ENCODE measurements at regions not wholly inside any gene's neighbourhood (a gene's known extent, or its start where the extent isn't known, plus 50 kb on each side); places are given as distances from the start of the nearest gene placed in this dataset.

GRCh38 chr1:56340977-56341376 lies 238.4 kb downstream of the PLPP3 start:
- no peak for DNase-seq (ENCODE audit: low spot score in 2 of 2)
- intact Hi-C loops (cut with DNase I; ENCODE audit: low total_unique reads) = no loop called here
- H3K4me3 ChIP-seq (ENCODE audit: low read depth, poor library complexity, severe bottlenecking) = no peak overlapping the region
- TF ChIP-seq, protein P1, sequence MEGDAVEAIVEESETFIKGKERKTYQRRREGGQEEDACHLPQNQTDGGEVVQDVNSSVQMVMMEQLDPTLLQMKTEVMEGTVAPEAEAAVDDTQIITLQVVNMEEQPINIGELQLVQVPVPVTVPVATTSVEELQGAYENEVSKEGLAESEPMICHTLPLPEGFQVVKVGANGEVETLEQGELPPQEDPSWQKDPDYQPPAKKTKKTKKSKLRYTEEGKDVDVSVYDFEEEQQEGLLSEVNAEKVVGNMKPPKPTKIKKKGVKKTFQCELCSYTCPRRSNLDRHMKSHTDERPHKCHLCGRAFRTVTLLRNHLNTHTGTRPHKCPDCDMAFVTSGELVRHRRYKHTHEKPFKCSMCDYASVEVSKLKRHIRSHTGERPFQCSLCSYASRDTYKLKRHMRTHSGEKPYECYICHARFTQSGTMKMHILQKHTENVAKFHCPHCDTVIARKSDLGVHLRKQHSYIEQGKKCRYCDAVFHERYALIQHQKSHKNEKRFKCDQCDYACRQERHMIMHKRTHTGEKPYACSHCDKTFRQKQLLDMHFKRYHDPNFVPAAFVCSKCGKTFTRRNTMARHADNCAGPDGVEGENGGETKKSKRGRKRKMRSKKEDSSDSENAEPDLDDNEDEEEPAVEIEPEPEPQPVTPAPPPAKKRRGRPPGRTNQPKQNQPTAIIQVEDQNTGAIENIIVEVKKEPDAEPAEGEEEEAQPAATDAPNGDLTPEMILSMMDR (IDR thresholded peaks at IDR 0.05) = no peak
- no peak for TF ChIP-seq POLR2A (IDR thresholded peaks at IDR 0.05)

GRCh38 chr1:56339786-56340465 lies 239.4 kb downstream of the PLPP3 start:
- H3K4me3 ChIP-seq (ENCODE audit: low read depth, poor library complexity, severe bottlenecking) = no peak overlapping the region
- no peak for TF ChIP-seq POLR2A (IDR thresholded peaks at IDR 0.05)
- TF ChIP-seq, protein P1 (IDR thresholded peaks at IDR 0.05) = no peak
- 91 to 93% methylated on average over 6 of the region's 6 CpGs for WGBS, 2 donors
- no peak for DNase-seq (ENCODE audit: low spot score in 2 of 2)
- intact Hi-C loops (cut with DNase I; ENCODE audit: low total_unique reads) = no loop called here

DNA sequence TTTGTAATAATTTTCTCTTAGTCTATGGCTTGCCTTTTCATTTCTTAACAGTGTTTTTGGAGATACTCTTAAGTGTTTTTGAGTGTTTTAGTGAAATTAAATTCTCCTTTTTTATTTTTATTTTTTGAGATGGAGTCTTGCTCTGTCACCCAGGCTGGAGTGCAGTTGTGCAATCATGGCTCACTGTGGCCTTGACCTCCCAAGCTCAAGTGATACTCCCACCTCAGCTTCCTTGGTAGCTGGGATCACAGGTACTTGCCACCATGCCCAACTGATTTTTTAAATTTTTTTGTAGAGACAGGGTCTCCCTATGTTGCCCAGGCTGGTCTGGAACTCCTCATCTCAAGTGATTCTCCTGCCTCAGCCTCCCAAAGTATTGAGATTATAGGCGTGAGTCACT lies 240.3 kb downstream of the PLPP3 start:
- no peak for TF ChIP-seq POLR2A (IDR thresholded peaks at IDR 0.05)
- TF ChIP-seq, protein P1 (IDR thresholded peaks at IDR 0.05) = no peak
- no peak overlapping the region for H3K4me3 ChIP-seq (ENCODE audit: low read depth, poor library complexity, severe bottlenecking)
- WGBS, 2 donors = 84 to 85% methylated on average over 1 of the region's 1 CpG
- intact Hi-C loops (cut with DNase I; ENCODE audit: low total_unique reads) = no loop called here
- no peak for DNase-seq (ENCODE audit: low spot score in 2 of 2)

DNA sequence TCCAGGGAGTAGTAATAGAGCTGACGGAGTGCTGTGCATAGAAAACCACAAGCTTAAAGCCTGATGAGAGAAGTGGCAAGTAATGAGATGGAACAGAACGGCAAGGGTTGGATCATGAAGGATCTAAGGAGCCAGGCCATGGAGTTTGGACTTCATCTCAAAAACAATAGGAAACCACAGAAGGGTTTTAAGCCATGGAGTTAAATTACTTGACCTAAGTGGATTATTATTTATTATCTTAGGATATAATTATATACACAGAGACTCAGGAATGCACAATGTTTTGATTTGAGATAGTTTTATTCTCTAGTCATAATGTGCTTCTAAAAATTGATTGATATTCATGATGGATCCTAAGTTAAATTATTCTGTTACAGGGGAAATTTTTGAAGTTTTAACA lies 242.4 kb downstream of the PLPP3 start:
- 93 to 96% methylated on average over 2 of the region's 2 CpGs for WGBS, 2 donors
- H3K4me3 ChIP-seq (ENCODE audit: low read depth, poor library complexity, severe bottlenecking) = no peak overlapping the region
- no peak for TF ChIP-seq POLR2A (IDR thresholded peaks at IDR 0.05)
- TF ChIP-seq, protein P1 (IDR thresholded peaks at IDR 0.05) = no peak
- intact Hi-C loops (cut with DNase I; ENCODE audit: low total_unique reads) = no loop called here
- no peak for DNase-seq (ENCODE audit: low spot score in 2 of 2)

DNA sequence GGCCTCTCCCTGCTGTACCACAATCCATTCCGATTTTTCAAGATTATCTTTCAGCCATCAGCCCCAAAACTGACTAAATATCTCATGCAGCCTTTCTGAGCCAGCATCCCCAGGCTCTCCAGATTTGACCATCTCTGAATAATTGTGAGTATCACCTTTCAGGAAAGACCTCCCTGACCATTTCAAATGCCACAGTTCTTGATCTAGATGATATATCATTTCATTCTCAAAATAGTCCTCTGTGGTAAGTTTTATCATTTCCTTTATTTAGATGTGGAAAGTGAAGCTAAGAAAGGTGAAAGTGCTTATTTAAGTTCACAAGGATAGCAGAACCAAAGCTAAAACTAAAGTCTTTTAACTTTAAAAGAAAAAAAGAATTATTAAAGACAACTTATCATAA lies 244.0 kb downstream of the PLPP3 start:
- DNase-seq (ENCODE audit: low spot score in 2 of 2) = no peak
- 75 to 81% methylated on average over 1 of the region's 1 CpG for WGBS, 2 donors
- TF ChIP-seq, protein P1 (IDR thresholded peaks at IDR 0.05) = no peak
- TF ChIP-seq POLR2A (IDR thresholded peaks at IDR 0.05) = no peak
- intact Hi-C loops (cut with DNase I; ENCODE audit: low total_unique reads) = no loop called here
- no peak overlapping the region for H3K4me3 ChIP-seq (ENCODE audit: low read depth, poor library complexity, severe bottlenecking)

DNA sequence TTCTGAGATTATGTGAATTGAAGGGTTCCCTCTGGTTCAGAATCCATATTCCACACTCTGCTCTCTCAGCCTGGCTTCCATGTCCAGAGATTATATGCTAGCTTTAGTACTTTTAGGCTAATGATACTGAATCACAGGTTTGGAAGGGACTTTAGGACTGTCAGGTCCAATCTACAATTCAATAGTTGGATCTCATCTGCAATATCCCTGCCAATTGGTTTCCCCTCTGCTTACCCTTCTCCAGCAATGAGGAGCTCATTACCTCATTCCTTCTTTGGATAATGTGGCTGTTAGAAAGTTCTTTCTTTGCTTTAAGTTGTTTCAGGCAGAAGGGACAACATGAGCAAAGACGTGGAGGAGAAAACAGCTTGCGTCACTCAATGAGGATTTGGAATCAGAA lies 245.3 kb downstream of the PLPP3 start:
- H3K4me3 ChIP-seq (ENCODE audit: low read depth, poor library complexity, severe bottlenecking) = no peak overlapping the region
- TF ChIP-seq POLR2A (IDR thresholded peaks at IDR 0.05) = no peak
- TF ChIP-seq, protein P1 (IDR thresholded peaks at IDR 0.05) = no peak
- no peak for DNase-seq (ENCODE audit: low spot score in 2 of 2)
- intact Hi-C loops (cut with DNase I; ENCODE audit: low total_unique reads) = no loop called here
- 86 to 91% methylated on average over 2 of the region's 2 CpGs for WGBS, 2 donors

Measured in lower leg skin (tissue), 4 donors.